Spleen (tissue), 7 donors: ENCODE measurements at regions not wholly inside any gene's neighbourhood (a gene's known extent, or its start where the extent isn't known, plus 50 kb on each side); places are given as distances from the start of the nearest gene placed in this dataset.

Experiments
- POLR2AphosphoS5 ChIP-seq, 3 donors: sonication (generic); formaldehyde crosslinking; IDR thresholded peaks; one replicate each; pipeline ENCODE4 v1.5.1; 2017; ENCODE audit warnings: antibody characterized with exemption in 3 of 3
- TF ChIP-seq, protein P1 (sequence below), 11 experiments: fragments of 200-600 bp in 7 of 11; fragments of 450-650 bp in 4 of 11; sonication (generic) in 4 of 11; IDR thresholded peaks in 8 of 11; conservative IDR thresholded peaks in 3 of 11; 1 replicate in 7 of 11; 2 replicates in 4 of 11; pipeline versions ENCODE4 v1.4.0 to v1.8.0; 2016 to 2021; ENCODE audit warnings: antibody characterized with exemption in 11 of 11, inconsistent platforms in 4 of 11, mild to moderate bottlenecking in 1 of 11
- donor health status: DM: no; HTN: no; CAD: no; lungs with moderate emphysema.
- donor health status: DM: no; HTN: no; CAD: no.
- donor health status: DM: no; HTN: no; CAD: no.

DNA sequence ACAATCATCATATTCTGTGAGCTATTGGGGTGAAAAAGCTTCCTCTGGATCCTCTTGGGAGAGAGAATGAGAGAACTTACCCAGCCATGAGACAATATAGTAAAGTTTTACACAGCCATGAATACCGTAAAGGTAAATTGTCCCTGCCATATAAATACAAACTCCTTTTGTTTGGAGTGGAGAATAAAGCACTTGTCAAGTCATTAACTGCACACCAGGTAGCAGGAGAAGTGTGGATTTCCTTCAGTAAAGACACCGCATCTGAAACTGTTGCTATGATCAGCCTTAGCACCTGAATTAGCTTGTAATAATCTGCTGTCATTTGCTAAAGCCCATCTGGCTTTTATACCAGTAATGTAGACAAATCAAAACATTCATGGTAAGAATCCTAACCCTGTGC is 336.6 kb upstream of the SLCO3A1 start:
- TF ChIP-seq, protein P1, sequence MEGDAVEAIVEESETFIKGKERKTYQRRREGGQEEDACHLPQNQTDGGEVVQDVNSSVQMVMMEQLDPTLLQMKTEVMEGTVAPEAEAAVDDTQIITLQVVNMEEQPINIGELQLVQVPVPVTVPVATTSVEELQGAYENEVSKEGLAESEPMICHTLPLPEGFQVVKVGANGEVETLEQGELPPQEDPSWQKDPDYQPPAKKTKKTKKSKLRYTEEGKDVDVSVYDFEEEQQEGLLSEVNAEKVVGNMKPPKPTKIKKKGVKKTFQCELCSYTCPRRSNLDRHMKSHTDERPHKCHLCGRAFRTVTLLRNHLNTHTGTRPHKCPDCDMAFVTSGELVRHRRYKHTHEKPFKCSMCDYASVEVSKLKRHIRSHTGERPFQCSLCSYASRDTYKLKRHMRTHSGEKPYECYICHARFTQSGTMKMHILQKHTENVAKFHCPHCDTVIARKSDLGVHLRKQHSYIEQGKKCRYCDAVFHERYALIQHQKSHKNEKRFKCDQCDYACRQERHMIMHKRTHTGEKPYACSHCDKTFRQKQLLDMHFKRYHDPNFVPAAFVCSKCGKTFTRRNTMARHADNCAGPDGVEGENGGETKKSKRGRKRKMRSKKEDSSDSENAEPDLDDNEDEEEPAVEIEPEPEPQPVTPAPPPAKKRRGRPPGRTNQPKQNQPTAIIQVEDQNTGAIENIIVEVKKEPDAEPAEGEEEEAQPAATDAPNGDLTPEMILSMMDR (IDR thresholded peaks at IDR 0.05 in 8 of 11, conservative IDR thresholded peaks at IDR 0.05 in 3 of 11) = no peak
- TF ChIP-seq POLR2AphosphoS5 (IDR thresholded peaks at IDR 0.05) = no peak
